K562 (cell line): ENCODE measurements at regions not wholly inside any gene's neighbourhood (a gene's known extent, or its start where the extent isn't known, plus 50 kb on each side); places are given as distances from the start of the nearest gene placed in this dataset.

ENCODE experiments used
- CBFB ChIP-seq: sonication (generic); formaldehyde crosslinking; IDR thresholded peaks from 2 replicates; pipeline ENCODE4 v1.4.0; 2020; ENCODE audit warnings: mild to moderate bottlenecking, missing genetic modification reagents
- CREBBP ChIP-seq: IDR thresholded peaks from one replicate; pipeline ENCODE4 v1.6.1; 2012; ENCODE audit warnings: low read depth, mild to moderate bottlenecking, control low read depth, inconsistent platforms, low read length
- GTF2F1 ChIP-seq: IDR thresholded peaks from 2 replicates; pipeline ENCODE4 v1.6.1; 2011; ENCODE audit warnings: low read depth, low read length, improper control_type of control experiment
- KLF13 ChIP-seq: fragments of 450-650 bp; IDR thresholded peaks from 2 replicates; pipeline ENCODE4 v1.6.1; 2016; ENCODE audit warnings: missing genetic modification characterization, low read depth, mild to moderate bottlenecking, missing compliant biosample characterization, moderate library complexity, borderline replicate concordance
- SPI1 ChIP-seq: IDR thresholded peaks from 2 replicates; pipeline ENCODE4 v1.6.1; 2011; ENCODE audit warnings: low read depth, low read length, control low read depth, borderline replicate concordance
- TBL1XR1 ChIP-seq, 2 experiments: IDR thresholded peaks; 2 replicates each; pipeline ENCODE4 v1.6.1; 2012; ENCODE audit warnings: improper control_type of control experiment in 2 of 2, low read length in 2 of 2, mild to moderate bottlenecking in 1 of 2
- TOE1 ChIP-seq, 2 experiments: fragments of 450-650 bp in 1 of 2; sonication (generic) in 1 of 2; formaldehyde crosslinking in 1 of 2; IDR thresholded peaks; 2 replicates each; pipeline versions ENCODE4 v1.7.1 to v1.8.0; 2016 to 2022; ENCODE audit warnings: borderline replicate concordance in 2 of 2, mild to moderate bottlenecking in 2 of 2, antibody characterized with exemption in 1 of 2, inconsistent platforms in 1 of 2, low read depth in 1 of 2, missing genetic modification reagents in 1 of 2, moderate library complexity in 1 of 2
- YBX1 ChIP-seq: fragments of 450-650 bp; IDR thresholded peaks from 2 replicates; pipeline ENCODE4 v1.7.1; 2016; ENCODE audit warnings: mild to moderate bottlenecking
- TF ChIP-seq, protein P1 (sequence below): fragments of 450-650 bp; IDR thresholded peaks from 2 replicates; pipeline ENCODE4 v1.6.1; 2018; ENCODE audit warnings: mild to moderate bottlenecking, low read depth; ENCODE audit not compliant: partially characterized antibody
- TF ChIP-seq, protein P2 (sequence below), 3 experiments: IDR thresholded peaks in 2 of 3; conservative IDR thresholded peaks in 1 of 3; 2 replicates each; pipeline ENCODE4 v1.5.1; 2011 to 2012; ENCODE audit warnings: low read length in 3 of 3, mild to moderate bottlenecking in 3 of 3, control low read depth in 2 of 3, improper control_type of control experiment in 1 of 3, inconsistent platforms in 1 of 3, low read depth in 1 of 3, mixed read lengths in 1 of 3, moderate library complexity in 1 of 3; ENCODE audit not compliant: insufficient read depth in 2 of 3

DNA sequence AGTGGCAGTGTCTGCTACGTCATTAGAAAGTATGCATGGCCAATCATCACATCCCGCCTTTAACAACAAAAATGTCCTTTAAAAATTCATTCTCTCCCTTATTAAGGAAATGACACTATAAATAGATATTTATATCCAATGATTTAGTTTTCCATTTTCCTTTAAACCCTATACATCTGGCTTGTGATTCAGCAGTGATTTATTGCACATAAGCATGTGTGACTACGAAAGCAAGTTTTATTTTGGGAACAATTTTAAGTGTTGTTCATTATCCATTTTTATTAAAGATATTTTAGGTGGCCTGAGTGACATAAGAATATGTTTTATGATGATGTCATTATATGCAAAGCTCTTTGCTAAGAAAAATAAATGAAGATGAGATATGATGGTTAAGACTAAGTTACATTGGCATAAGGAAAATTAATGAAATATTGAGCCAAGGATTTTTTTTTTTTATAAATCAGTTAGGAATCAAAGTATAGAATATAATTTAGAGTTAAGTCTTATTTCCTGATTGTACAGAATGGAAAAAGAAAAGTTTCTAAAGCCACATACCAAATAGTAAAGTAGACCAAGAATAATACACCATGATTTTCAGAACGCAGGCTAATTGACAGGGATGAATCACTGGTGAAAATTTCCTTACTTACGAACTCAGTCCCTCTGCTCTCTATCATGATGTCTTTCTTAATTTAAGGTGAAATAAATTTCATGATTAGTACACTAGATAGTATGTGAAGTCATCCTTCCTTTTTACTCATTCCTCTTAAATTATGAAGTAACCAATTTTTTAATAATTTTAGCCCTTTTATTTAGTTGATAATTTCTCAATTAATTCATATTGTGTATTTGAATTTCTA, 822.4 kb downstream of the FAT4 start:
- no peak for TF ChIP-seq CBFB (CRISPR knock-in tag)
- no peak for TF ChIP-seq TBL1XR1 (IDR thresholded peaks at IDR 0.05; ENCODE audit: low read length in 2 of 2)
- TF ChIP-seq CREBBP: no peak
- no peak for TF ChIP-seq SPI1
- no peak for TF ChIP-seq YBX1
- TF ChIP-seq, protein P1, sequence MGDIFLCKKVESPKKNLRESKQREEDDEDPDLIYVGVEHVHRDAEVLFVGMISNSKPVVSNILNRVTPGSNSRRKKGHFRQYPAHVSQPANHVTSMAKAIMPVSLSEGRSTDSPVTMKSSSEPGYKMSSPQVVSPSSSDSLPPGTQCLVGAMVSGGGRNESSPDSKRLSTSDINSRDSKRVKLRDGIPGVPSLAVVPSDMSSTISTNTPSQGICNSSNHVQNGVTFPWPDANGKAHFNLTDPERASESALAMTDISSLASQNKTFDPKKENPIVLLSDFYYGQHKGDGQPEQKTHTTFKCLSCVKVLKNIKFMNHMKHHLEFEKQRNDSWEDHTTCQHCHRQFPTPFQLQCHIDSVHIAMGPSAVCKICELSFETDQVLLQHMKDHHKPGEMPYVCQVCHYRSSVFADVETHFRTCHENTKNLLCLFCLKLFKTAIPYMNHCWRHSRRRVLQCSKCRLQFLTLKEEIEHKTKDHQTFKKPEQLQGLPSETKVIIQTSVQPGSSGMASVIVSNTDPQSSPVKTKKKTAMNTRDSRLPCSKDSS: no peak
- no peak for TF ChIP-seq TOE1 (IDR thresholded peaks at IDR 0.05; ENCODE audit: borderline replicate concordance)
- TF ChIP-seq TOE1 (CRISPR knock-in tag; IDR thresholded peaks at IDR 0.05; ENCODE audit: borderline replicate concordance, low read depth): no peak
- TF ChIP-seq GTF2F1: no peak
- TF ChIP-seq, protein P2, sequence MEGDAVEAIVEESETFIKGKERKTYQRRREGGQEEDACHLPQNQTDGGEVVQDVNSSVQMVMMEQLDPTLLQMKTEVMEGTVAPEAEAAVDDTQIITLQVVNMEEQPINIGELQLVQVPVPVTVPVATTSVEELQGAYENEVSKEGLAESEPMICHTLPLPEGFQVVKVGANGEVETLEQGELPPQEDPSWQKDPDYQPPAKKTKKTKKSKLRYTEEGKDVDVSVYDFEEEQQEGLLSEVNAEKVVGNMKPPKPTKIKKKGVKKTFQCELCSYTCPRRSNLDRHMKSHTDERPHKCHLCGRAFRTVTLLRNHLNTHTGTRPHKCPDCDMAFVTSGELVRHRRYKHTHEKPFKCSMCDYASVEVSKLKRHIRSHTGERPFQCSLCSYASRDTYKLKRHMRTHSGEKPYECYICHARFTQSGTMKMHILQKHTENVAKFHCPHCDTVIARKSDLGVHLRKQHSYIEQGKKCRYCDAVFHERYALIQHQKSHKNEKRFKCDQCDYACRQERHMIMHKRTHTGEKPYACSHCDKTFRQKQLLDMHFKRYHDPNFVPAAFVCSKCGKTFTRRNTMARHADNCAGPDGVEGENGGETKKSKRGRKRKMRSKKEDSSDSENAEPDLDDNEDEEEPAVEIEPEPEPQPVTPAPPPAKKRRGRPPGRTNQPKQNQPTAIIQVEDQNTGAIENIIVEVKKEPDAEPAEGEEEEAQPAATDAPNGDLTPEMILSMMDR (IDR thresholded peaks at IDR 0.05 in 2 of 3, conservative IDR thresholded peaks at IDR 0.05 in 1 of 3; ENCODE audit: insufficient read depth in 2 of 3, low read depth in 1 of 3, low read length in 3 of 3): no peak
- no peak for TF ChIP-seq KLF13 (tag)
